ENCODE measurements at regions not wholly inside any gene's neighbourhood (a gene's known extent, or its start where the extent isn't known, plus 50 kb on each side); places are given as distances from the start of the nearest gene placed in this dataset.
"Not testable (repeated sequence)": the region's sequence is repeated elsewhere in the genome, so short reads cannot be mapped to it uniquely, and the experiment has no call there.

DNA sequence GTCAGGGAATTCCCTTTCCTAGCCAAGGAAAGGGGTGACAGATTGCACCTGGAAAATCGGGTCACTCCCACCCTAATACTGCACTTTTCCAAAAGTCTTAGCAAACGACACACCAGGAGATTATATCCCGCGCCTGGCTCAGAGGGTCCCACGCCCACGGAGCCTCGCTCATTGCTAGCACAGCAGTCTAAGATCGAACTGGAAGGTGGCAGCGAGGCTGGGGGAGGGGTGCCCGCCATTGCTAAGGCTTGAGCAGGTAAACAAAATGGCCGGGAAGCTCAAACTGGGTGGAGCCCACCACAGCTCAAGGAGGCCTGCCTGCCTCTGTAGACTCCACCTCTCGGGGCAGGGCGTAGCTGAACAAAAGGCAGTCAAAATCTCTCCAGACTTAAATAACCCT is 440.2 kb upstream of the PHF14 start:
- TF ChIP-seq, protein P1, sequence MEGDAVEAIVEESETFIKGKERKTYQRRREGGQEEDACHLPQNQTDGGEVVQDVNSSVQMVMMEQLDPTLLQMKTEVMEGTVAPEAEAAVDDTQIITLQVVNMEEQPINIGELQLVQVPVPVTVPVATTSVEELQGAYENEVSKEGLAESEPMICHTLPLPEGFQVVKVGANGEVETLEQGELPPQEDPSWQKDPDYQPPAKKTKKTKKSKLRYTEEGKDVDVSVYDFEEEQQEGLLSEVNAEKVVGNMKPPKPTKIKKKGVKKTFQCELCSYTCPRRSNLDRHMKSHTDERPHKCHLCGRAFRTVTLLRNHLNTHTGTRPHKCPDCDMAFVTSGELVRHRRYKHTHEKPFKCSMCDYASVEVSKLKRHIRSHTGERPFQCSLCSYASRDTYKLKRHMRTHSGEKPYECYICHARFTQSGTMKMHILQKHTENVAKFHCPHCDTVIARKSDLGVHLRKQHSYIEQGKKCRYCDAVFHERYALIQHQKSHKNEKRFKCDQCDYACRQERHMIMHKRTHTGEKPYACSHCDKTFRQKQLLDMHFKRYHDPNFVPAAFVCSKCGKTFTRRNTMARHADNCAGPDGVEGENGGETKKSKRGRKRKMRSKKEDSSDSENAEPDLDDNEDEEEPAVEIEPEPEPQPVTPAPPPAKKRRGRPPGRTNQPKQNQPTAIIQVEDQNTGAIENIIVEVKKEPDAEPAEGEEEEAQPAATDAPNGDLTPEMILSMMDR (IDR thresholded peaks at IDR 0.05) = not testable (repeated sequence)
- TF ChIP-seq EZH2 (IDR thresholded peaks at IDR 0.05) = not testable (repeated sequence)
